Non-pigmented ciliary epithelial cell (primary cell): ENCODE measurements at regions not wholly inside any gene's neighbourhood (a gene's known extent, or its start where the extent isn't known, plus 50 kb on each side); places are given as distances from the start of the nearest gene placed in this dataset.
"Not testable (repeated sequence)": the region's sequence is repeated elsewhere in the genome, so short reads cannot be mapped to it uniquely, and the experiment has no call there.

Source experiments
- DNase-seq: peaks from one replicate; pipeline ENCODE4 v3.0.0-alpha.2; 2010; ENCODE audit warnings: low read depth

DNA sequence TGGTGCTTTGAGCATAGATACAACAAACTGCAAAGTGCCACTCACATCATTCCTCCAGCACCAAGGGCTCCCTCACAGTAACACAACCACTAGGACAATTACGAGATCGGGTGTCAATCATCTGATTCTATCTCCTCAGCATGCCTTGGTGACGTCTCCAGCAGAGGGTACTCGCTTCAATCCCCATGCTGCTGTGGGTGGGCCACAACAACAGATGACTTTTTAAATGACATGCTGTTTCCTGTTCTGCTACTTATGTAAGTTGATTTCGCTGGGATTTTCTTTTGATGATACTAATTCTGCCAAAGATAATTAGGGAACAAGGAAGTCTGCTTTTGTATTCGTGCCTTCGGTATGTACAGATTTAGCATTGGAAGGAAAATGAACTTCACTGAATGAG is 1113.0 kb downstream of the BCL11A start:
- DNase-seq = no peak

DNA sequence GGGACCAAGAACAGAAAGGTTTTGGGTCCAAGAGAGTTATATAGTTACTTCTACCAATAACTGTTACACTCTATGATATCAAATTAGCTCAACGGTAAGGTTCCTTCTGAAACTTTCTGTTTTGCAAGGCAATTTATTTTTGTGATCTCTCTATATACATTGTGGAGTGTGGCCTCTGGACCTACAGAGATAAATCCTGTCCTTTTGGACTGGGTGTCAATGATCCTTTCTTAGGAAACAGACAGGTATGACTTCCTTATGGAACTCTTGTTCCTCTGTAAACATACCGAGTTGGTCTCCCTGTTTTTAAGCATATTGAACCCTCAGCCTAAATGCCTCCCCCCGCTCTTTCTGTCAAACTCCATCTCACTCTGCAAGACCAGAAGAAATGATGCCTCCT is 1117.8 kb downstream of the BCL11A start:
- DNase-seq = no peak

DNA sequence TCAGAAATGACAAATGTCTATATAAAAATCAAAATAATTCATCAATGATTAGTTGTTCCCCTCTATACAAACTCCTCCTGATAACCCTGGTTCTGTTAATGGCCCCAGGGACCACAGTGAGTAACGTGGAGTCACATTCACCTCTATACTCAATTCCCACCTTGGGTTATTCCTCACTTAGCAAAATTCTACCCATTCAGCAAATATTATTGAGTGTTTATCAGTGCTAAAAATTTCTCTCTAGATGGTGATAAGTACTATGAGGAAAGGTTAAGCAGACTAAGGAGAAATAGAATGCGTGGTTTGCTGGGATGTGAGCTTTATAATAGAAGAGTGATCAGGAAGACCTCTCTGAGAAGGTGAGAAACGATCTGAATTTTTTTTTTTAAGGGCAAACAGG is 1124.5 kb downstream of the BCL11A start:
- DNase-seq = no peak

DNA sequence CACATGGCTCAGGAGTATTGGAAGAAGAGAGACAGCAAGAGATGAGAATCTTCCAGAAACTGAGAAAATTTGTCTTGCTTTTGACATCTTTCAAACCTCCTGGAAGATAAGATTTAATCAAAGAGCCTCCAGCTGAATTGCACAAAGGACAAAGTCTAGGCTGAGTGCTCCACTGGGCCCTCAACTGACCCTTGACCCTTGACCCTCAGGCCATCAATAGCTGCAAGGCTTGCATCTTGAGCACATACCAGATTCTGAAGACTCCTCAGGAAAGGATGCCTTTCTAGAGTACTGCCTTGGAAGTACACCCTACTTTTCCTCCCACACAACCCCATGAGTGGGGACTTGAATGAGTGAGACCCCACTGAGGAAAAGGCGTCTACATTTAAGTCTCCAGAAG is 1125.5 kb downstream of the BCL11A start:
- DNase-seq = no peak

DNA sequence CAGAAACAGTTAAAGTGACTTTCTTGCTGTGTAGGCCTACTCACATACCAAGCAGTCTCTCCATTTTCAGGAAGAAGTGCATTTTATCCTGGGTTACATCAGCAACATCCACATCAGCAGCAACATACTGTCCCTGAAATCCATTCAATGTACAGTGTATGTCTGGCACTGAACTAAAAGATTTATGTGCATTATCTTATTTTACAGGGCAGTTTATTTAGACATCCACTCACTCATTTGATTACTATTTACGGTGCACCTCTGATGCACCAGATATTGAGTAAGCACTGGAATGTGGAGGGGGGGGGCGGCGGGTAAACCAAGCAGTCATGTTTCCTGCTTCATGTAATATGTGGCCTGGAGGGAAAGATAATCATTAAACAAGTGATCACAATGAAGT is 1128.2 kb downstream of the BCL11A start:
- no peak for DNase-seq

DNA sequence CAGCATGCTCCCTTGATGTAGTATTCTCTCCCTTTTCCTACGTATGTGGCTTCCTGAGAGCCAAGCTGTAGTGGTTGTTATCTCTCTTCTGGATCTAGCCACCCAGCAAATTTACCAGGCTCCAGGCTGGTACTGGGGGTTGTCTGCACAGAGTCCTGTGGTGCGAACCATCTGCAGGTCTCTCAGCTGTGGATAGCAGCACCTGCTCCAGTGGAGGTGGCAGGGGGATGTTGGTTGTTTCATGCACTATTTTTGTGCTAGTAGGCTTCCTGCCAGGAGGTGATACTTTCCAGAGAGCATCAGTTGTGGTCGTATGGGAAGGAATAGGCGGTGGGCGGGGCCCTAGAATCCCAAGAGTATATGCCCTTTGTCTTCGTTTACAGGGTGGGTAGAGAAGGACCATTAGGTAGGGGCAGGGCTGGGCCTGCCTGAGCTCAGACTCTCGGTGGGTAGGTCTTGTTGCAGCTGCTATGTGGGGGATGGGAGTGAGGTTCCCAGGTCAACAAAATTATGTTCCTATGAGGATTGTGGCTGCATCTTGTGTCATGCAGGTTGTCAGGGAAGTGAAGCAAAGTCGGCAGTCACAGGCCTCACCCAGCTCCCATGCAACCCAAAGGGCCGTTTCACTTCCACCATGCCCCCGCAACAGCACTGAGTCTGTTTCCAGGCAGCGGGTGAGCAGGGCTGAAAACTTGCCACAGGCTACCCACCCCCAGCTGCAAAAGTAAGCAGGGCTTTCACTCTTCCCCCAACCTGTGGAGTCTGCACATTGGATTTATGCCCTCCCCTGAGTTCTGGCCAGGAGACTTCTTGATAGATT is 1139.5 kb downstream of the BCL11A start:
- no peak for DNase-seq

DNA sequence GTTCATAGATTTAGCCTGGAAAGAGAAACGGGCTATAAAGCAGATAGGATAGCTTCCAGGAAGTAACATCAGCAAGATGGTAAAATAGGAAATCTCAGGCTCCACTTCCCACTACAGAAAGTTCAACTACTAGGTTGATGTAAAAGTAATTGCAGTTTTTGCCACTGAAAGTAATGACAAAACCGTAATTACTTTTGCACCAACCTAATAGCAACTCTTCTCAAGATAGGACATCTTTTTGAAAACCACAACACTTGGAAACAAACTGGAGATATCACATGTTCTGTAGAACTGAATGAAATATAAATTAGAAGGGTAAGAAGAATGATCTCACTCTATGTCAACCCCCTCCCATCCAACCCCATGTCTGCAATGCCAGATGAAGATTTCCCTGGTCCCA is 1154.3 kb downstream of the BCL11A start:
- DNase-seq = no peak

DNA sequence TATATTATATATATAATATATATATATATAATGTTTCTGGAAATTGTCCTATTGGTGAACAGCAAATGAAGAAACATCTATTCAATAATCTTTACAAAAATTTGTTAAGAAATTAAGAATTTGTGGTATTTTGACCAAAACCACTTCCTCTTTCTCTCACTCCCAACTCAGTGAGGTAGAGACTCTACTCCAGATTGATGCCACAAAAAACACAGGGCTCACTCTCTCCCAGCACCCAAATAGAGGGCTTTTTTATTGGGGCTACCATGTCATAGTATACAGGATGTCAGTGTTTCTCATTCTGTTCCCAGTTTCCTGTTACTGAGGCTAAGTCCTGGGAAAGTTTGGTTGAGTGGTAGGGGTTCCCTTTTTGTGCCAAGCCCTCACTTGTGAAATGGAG is 1155.4 kb downstream of the BCL11A start:
- no peak for DNase-seq

DNA sequence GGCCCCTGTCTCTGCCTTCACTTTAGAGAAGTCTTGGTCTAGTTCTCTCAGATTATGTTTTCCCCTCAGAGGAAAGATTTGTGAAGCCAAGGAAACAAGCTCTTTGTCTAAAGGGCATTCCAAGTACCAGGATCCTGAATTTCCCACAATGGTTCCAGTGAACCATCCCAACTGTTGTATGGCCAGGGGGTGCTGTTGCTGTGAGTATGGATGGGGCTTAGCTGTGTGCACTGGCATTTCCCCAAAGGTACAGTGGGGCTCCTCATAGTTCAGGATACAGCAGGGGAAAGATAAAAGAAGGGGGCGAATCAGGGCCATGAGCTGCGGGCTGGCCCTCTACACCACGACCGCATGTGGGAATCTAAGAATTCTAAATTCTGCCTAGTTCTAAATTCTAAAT is 1154.0 kb upstream of the FANCL start:
- no peak for DNase-seq

DNA sequence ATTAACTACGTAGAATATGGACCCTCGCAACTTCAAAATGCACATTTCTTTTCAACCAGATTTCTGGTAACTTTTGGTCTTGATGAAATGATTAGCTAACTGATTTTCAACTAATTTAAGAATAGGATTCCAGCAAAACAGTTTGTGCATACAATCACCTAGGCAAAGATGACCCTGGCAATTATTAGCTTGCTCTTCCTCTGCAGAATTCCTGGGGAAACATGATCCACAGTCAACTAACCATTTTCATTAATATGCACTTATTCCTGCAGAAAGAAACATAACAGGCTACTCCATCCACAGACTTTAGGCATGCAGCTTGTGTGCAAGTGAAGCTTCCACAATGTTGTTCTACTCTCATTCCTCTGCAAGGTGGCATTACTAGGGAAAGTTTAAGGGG is 1150.8 kb upstream of the FANCL start:
- no peak for DNase-seq

DNA sequence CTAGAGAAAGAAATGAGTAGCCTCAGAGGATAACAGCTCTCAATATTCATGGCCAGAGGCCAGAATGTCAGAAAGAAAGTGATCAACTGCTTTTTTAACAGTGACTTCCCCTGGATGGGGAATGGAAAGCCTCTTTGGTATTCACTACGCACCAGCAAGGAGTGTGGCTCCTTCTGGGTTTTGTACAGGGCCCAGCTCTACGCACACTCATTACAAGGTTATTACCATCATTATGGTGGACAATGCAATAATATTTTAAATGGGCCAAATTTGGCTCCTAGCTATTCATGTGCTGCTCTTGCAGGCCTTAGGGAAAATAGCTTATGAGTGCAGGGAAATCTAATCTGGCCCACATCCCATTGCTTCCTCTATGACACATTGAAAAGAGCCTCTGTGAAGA is 1149.5 kb upstream of the FANCL start:
- no peak for DNase-seq

DNA sequence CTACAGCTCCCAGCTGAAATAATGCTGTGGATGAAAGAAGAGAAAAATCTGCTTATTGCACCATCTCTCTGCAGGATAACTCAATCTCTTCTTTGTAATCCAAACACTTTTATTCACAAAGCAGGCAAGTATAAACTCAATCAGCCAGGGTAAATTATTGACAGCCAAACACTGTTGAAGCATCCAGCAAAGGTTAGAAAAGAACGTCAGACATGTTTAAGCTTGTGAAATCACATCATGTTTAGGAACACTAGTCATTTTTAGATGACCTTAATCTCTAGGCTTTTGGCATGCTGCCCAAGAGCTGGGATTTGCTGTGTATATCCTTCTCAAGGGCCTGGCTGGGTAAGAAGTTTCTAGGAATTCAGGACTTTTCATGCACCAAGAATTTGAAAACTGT is 1148.1 kb upstream of the FANCL start:
- peak; percentile 1 for DNase-seq

DNA sequence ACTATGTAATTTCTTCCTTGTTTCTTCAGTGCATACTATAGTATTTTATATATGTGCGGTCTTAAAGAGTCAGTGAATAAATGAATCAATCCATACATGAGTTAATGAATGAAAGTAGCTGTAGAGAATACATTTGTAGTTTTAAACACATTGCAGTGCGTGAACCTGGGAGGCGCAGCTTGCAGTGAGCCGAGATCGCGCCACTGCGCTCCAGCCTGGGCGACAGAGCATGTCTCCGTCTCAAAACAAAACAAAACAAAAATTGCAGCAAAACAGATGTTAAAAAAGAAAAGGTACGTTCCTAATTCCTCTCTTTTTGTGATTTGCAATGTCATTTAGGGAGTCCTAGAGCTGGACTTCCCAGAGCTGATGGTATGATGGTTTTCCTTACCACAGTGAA is 1144.8 kb upstream of the FANCL start:
- DNase-seq = no peak

DNA sequence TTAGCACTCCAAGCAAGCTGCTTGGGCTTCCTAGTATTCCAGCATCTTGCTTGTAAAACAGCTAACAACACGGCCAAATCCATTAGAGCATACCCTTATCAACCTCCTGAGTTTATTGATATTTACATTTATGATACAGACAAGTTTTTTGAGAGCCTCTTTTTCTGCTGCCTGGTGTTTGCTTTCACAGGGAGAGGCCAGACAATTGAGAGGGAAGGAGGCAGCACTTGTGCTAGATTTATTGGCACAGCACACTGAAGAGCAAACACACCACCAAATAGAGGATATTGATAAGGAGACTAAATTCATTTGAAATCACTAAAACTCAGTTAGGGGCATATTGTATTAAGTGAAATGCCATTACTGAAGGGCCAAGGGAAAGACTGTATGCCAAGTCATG is 1142.3 kb upstream of the FANCL start:
- no peak for DNase-seq

DNA sequence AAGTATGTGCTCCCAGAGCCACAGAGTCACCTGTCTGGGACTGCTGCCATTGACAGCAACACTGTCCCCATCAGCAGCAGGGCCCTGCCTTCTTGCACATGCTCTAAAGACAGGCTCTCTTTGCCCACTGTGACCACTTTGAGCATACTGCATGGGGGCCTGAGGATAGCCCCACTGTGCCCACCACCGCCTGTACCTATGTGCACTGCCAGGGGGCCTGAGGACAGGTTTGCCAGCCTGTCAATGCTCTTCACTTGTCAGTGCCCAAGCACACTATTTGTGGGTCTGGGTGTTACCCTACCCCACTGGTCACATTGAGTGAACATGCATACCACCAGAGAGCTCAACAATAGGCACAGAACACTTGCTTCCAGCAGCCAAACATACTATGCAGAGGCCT is 1137.0 kb upstream of the FANCL start:
- DNase-seq = no peak

DNA sequence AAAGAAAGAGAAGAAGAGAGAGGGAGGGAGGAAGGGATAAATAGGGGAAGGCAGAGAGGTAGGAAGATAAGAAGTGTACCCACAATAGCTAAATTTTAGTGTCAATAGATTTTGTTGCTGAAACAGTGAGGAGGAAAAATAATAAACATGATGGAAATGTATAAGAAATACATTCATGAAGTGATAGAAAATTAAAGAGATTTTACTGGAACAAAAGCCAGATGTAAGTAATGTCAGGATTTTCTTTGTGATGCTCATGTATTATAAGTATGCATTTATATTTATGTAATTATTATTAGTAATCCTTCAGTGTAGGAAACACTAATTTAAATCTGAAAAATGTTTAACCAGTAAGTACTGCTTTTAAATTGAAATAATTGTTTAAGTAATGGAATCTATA is 1125.2 kb upstream of the FANCL start:
- DNase-seq = no peak

DNA sequence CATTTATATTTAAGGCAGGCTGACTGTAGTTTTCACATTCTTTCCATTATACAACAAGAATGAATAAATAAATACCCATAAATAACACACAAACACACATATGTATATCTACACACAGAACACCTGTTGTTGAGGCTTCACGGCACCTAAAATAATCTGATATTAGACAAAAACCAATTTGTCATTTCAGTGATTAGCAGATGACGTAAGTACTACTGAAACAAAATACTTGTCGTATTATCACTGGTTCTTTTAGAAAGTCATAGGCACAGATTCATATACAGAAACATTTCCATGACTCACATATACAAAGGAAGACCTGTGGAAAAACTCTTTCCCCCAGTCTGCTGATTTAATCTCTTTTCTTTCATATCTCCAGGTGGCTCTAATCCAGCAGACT is 1113.4 kb upstream of the FANCL start:
- no peak for DNase-seq

DNA sequence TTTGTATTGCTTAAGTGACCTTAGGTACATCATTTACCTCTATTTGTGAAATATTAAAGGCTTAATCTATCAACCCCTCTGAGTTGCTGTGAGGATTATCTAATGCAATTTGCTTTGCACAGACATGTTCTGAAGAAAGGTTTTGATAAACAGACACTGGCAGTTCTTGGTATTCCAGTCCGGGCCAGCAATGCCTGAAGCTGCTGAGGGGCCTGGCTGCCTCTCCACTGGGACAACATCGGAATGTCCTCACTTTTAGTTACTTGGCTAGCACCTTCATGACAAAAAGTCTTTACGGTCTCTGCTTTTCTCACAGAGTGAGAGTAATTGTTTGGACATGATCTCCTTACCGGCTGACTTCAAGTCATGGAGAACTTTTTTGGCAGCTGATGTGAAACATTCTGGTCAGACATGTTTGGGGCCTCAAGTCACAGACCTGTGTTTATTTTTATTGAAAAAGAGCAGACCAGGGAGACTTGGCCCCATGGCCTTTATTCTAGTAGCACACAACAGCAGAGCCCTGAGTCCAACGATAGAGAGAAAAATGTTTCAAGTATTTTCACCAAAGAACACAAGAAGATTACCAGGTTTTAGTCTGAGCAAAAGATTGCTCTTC is 1112.3 kb upstream of the FANCL start:
- DNase-seq = no peak

DNA sequence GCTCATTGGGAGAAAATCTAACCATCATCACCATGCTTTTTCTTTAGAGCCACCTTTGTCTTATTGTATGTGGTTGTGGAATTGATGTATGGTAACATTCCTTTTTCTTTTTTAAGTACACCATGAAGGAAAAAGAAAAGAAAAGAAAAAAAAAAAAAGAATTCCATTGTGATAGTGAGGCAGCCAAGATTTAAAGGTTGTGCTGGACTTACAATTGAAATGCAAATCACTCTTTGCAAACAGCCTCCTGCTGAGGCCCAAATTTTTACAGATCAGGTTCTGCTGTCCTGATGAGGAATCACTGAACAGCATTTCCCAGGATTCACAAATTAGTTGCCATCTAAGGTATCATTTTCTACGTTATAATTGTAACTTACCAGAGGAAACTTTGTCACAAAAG is 1101.0 kb upstream of the FANCL start:
- no peak for DNase-seq

DNA sequence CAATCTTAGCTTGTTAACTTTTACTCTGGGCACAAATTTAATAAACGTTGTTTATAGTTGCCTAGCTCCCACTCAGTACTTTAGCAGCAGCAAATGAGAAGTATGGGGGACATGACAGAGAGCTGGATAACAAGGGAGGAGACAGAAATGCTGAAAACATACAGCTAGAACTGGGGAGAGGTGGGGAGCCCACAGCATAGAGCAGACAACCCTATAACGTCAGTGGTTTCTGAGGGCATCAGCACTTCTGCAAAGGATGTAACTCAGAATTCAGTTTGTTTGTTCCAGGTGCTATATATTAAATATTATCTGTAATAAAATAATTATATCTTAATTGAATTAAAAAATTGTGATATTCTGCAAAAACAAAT is 1098.7 kb upstream of the FANCL start:
- DNase-seq = no peak

DNA sequence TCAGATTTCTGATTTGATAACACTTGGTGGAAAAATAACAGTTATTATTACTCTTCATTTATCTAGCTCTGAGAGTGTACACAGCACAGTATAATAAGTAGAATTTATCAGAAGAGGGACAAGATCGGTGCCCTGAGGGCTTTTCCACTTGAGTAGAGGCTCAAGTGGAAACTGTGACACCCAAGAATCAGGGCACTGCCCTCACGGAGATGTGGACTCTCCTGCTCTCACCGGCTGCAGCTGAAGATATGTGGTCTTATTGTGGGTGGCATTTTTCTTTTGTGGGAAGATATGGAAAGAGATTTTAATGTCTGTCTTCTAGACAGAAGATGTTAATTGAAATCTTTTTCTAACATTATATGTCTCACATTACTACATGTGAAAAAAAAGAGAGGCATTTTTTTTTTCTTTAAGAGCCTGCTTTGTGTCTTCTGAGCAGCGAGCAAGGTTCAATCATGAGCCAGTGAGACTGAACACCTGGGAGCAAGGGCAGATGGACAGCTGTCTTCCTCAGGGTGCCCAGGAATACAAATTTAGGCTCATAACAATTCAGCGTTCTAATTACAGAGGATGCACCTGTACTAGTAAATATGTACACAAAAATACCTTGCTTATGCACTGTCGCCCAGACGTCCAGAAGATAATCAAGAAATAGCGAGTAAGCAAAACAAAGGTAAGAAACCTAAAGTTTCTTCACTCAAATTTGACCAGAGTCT is 1098.2 kb upstream of the FANCL start:
- no peak for DNase-seq

DNA sequence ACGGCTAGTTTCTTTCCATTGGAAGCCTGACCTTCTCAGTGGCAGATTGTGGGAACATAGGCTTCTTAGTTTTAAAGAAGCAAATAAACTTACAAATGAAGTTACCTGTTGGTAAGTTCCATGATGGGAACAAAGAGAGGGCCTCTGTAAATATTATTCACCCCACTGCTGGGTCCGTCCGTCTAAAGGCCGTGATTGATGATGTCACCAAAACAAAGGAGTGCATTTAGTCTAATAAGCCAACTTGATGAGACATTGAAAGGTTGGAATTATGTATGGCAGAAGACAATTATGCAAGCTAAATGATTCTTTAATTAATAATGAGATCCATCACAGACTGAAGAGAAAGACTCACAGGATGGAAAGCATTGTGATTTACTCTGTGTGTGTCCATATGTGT is 1091.9 kb upstream of the FANCL start:
- DNase-seq = no peak

DNA sequence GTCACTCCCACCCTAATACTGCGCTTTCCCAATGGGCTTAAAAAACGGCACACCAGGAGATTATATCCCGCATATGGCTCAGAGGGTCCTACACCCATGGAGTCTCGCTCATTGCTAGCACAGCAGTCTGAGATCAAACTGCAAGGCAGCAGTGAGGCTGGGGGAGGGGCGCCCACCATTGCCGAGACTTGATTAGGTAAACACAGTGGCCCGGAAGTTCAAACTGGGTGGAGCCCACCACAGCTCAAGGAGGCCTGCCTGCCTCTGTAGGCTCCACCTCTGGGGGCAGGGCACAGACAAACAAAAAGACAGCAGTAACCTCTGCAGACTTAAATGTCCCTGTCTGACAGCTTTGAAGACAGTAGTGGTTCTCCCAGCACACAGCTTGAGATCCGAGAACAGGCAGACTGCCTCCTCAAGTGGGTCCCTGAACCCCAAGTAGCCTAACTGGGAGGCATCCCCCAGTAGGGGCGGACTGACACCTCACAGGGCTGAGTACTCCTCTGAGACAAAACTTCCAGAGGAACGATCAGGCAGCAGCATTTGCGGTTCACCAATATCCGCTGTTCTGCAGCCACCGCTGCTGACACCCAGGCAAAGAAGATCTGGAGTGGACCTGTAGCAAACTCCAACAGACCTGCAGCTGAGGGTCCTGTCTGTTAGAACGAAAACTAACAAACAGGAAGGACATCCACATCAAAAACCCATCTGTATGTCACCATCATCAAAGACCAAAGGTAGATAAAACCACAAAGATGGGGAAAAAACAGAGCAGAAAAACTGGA is 1085.6 kb upstream of the FANCL start:
- not testable (repeated sequence) for DNase-seq
